ENCODE measurements at regions not wholly inside any gene's neighbourhood (a gene's known extent, or its start where the extent isn't known, plus 50 kb on each side); places are given as distances from the start of the nearest gene placed in this dataset.

- no peak for DNase-seq (ENCODE audit: low spot score)
These were observed 889.3 kb downstream of the MAT2B start for GRCh38 chr5:164394686-164395194.

GRCh38 chr5:164412531-164412930 lies 907.1 kb downstream of the MAT2B start:
- DNase-seq (ENCODE audit: low spot score), result no peak

GRCh38 chr5:164420161-164420560 lies 914.7 kb downstream of the MAT2B start:
- no peak for DNase-seq (ENCODE audit: low spot score)

- no peak for DNase-seq (ENCODE audit: low spot score)
These were observed 917.0 kb downstream of the MAT2B start for GRCh38 chr5:164422400-164422799.

GRCh38 chr5:164431634-164432304 lies 926.4 kb downstream of the MAT2B start:
- no peak for DNase-seq (ENCODE audit: low spot score)

- no peak for DNase-seq (ENCODE audit: low spot score)
These were observed 927.9 kb downstream of the MAT2B start for GRCh38 chr5:164433106-164433870.

- no peak for DNase-seq (ENCODE audit: low spot score)
These were observed 930.2 kb downstream of the MAT2B start for GRCh38 chr5:164435576-164435975.

- DNase-seq (ENCODE audit: low spot score), result no peak
These were observed 934.4 kb downstream of the MAT2B start for GRCh38 chr5:164439799-164440198.

- no peak for DNase-seq (ENCODE audit: low spot score)
These were observed 944.0 kb downstream of the MAT2B start for GRCh38 chr5:164449460-164449859.

GRCh38 chr5:164466033-164466432 lies 960.6 kb downstream of the MAT2B start:
- DNase-seq (ENCODE audit: low spot score), result no peak

- no peak for DNase-seq (ENCODE audit: low spot score)
These were observed 964.9 kb downstream of the MAT2B start for GRCh38 chr5:164470312-164470711.

GRCh38 chr5:164472165-164472564 lies 966.7 kb downstream of the MAT2B start:
- DNase-seq (ENCODE audit: low spot score), result no peak

- no peak for DNase-seq (ENCODE audit: low spot score)
These were observed 970.0 kb downstream of the MAT2B start for GRCh38 chr5:164475339-164475977.

- no peak for DNase-seq (ENCODE audit: low spot score)
These were observed 975.9 kb downstream of the MAT2B start for GRCh38 chr5:164481270-164481669.

GRCh38 chr5:164482351-164482750 lies 976.9 kb downstream of the MAT2B start:
- no peak for DNase-seq (ENCODE audit: low spot score)

GRCh38 chr5:164484948-164485347 lies 979.5 kb downstream of the MAT2B start:
- no peak for DNase-seq (ENCODE audit: low spot score)

GRCh38 chr5:164487939-164488338 lies 982.5 kb downstream of the MAT2B start:
- DNase-seq (ENCODE audit: low spot score), result no peak

- DNase-seq (ENCODE audit: low spot score), result no peak
These were observed 992.1 kb downstream of the MAT2B start for GRCh38 chr5:164497311-164498064.

- no peak for DNase-seq (ENCODE audit: low spot score)
These were observed 993.0 kb downstream of the MAT2B start for GRCh38 chr5:164498438-164498837.

GRCh38 chr5:164500856-164501255 lies 995.4 kb downstream of the MAT2B start:
- no peak for DNase-seq (ENCODE audit: low spot score)

- DNase-seq (ENCODE audit: low spot score), result no peak
These were observed 995.9 kb downstream of the MAT2B start for GRCh38 chr5:164501344-164501743.

- DNase-seq (ENCODE audit: low spot score), result peak; percentile 6
These were observed 998.8 kb downstream of the MAT2B start for GRCh38 chr5:164504141-164504772.
